ENCODE measurements at regions not wholly inside any gene's neighbourhood (a gene's known extent, or its start where the extent isn't known, plus 50 kb on each side); places are given as distances from the start of the nearest gene placed in this dataset.

GRCh38 chr17:5821803-5822202 is 237.5 kb upstream of the NLRP1 start:
- TF ChIP-seq CTCF (IDR thresholded peaks at IDR 0.05; ENCODE audit: low read depth, low read length, poor library complexity, severe bottlenecking) (no peak), EZH2phosphoT487 (IDR thresholded peaks at IDR 0.05; ENCODE audit: borderline replicate concordance, low read length) (no peak)
